ENCODE measurements at regions not wholly inside any gene's neighbourhood (a gene's known extent, or its start where the extent isn't known, plus 50 kb on each side); places are given as distances from the start of the nearest gene placed in this dataset.

GRCh38 chr10:22834471-22834870 is 93.4 kb upstream of the ARMC3 start:
- DNase-seq (ENCODE audit: low read depth in 1 of 2, low spot score in 1 of 2): no peak
- ChIA-PET POLR2A (no interaction called here), CTCF (no interaction called here)
- Histone ChIP-seq H3K4me1 (no peaks in the 10 kb centered on the region), H3K4me2 (no peak overlapping the region), H3K9me3 (no peaks in the 10 kb centered on the region), H3K27ac (no peak overlapping the region), H3K4me3 (no peak overlapping the region)
- ATAC-seq: no peak
- FAIRE-seq: no peak
- 86% methylated on average over 3 of the region's 3 CpGs for WGBS (ENCODE audit: missing lambda C conversion rate)
- no peak for TF ChIP-seq FOXS1 (CRISPR knock-in tag; IDR thresholded peaks at IDR 0.05)

GRCh38 chr10:22833781-22834180 is 94.1 kb upstream of the ARMC3 start:
- 31% methylated on average over 1 of the region's 1 CpG for WGBS (ENCODE audit: missing lambda C conversion rate)
- Histone ChIP-seq H3K9me3 (no peaks in the 10 kb centered on the region), H3K27ac (no peak overlapping the region), H3K4me3 (no peak overlapping the region), H3K4me2 (no peak overlapping the region), H3K4me1 (0 out of 3 replicates have a peak, but pooled peaks cover under 1% of the 10 kb centered on the region)
- ATAC-seq: no peak
- TF ChIP-seq CBX2 (IDR thresholded peaks at IDR 0.05; ENCODE audit: borderline replicate concordance, low read depth): no peak
- TF ChIP-seq REST (IDR thresholded peaks at IDR 0.05): no peak
- TF ChIP-seq ATOH8 (CRISPR knock-in tag; IDR thresholded peaks at IDR 0.05; ENCODE audit: low read depth): no peak
- no peak for TF ChIP-seq HDAC2 (IDR thresholded peaks at IDR 0.05)
- TF ChIP-seq JUN (IDR thresholded peaks at IDR 0.05): no peak
- no peak for TF ChIP-seq ELK1 (IDR thresholded peaks at IDR 0.05; ENCODE audit: low read depth, low read length)
- no peak for TF ChIP-seq NPAS2 (CRISPR knock-in tag; IDR thresholded peaks at IDR 0.05; ENCODE audit: borderline replicate concordance)
- no peak for TF ChIP-seq EP300 (IDR thresholded peaks at IDR 0.05)
- TF ChIP-seq KDM1A (IDR thresholded peaks at IDR 0.05; ENCODE audit: low read depth): no peak
- TF ChIP-seq ESRRA (IDR thresholded peaks at IDR 0.05; ENCODE audit: borderline replicate concordance, low read length): no peak
- no peak for TF ChIP-seq ZFP36 (IDR thresholded peaks at IDR 0.05; ENCODE audit: borderline replicate concordance, partially characterized antibody)
- TF ChIP-seq MAFK (IDR thresholded peaks at IDR 0.05; ENCODE audit: partially characterized antibody): no peak
- no peak for TF ChIP-seq CEBPB (IDR thresholded peaks at IDR 0.05)
- no peak for TF ChIP-seq GATA3 (IDR thresholded peaks at IDR 0.05; ENCODE audit: borderline replicate concordance)
- TF ChIP-seq ZC3H11A (IDR thresholded peaks at IDR 0.05): no peak
- no peak for TF ChIP-seq CHD2 (IDR thresholded peaks at IDR 0.05; ENCODE audit: low read length, partially characterized antibody)
- TF ChIP-seq RNF2 (IDR thresholded peaks at IDR 0.05; ENCODE audit: borderline replicate concordance, low read depth): no peak
- ChIA-PET POLR2A (no interaction called here), CTCF (no interaction called here)
- no peak for FAIRE-seq
- DNase-seq (ENCODE audit: low read depth in 1 of 2, low spot score in 1 of 2): no peak

GRCh38 chr10:22833353-22833752 is 94.5 kb upstream of the ARMC3 start:
- ChIA-PET POLR2A (no interaction called here), CTCF (no interaction called here)
- no peak overlapping the region for H3K4me3 ChIP-seq
- no peaks in the 10 kb centered on the region for H3K9me3 ChIP-seq
- ATAC-seq (no peak), FAIRE-seq (no peak), DNase-seq (ENCODE audit: low read depth in 1 of 2, low spot score in 1 of 2) (no peak)
- H3K4me2 ChIP-seq: no peak overlapping the region
- 0 out of 3 replicates have a peak, but pooled peaks cover 3% of the 10 kb centered on the region for H3K4me1 ChIP-seq
- WGBS (ENCODE audit: missing lambda C conversion rate): 94% methylated on average over 5 of the region's 5 CpGs
- no peak overlapping the region for H3K27ac ChIP-seq
- TF ChIP-seq CEBPB (IDR thresholded peaks at IDR 0.05) (peak; percentile 17 to 31; a peak in 1 of 4 replicates), EHF (CRISPR knock-in tag; IDR thresholded peaks at IDR 0.05) (no peak)

Measured in A549 (cell line).